ENCODE measurements at regions not wholly inside any gene's neighbourhood (a gene's known extent, or its start where the extent isn't known, plus 50 kb on each side); places are given as distances from the start of the nearest gene placed in this dataset.

DNA sequence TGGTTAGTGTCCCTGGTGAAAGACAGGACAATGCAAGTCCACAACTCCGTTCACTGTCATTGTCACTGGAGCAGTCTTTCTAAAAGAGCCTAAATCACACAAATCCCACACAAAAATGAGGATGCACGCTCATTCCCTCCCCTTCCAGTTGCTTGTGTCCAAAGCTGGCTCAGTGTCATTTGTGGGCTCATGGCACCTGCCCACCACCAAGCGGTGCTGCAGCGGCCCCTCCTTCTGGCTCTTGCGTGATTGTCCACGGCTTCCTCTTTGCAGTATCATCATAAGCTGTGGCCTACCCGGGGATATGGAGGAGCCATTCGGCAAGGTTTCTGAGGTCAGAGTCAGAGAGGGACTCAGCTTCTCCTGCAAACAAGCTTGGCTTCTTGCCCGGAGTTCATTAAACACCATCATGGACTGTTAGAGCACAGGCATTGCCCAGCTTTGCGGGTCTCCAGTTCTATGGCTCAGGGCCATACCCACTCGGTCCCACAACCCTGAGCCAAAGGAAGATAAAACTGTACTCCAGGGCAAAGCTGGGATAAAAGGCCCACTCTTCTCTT lies 179.4 kb upstream of the AGAP1 start:
- no peaks in the 10 kb centered on the region for H3K9me3 ChIP-seq
- ATAC-seq (no peak), DNase-seq (no peak)
- H3K4me1 ChIP-seq = no peaks in the 10 kb centered on the region
- no peak overlapping the region for H3K4me3 ChIP-seq
- H3K36me3 ChIP-seq = no peaks in the 10 kb centered on the region
- no peak overlapping the region for H3K27ac ChIP-seq
- TF ChIP-seq CTCF (IDR thresholded peaks at IDR 0.05) = no peak
- no peaks in the 10 kb centered on the region for H3K27me3 ChIP-seq (ENCODE audit: low read depth)
- intact Hi-C loops (cut with DNase I) = no loop called here

- ATAC-seq (peak; percentile 54 to 70), DNase-seq (no peak)
- TF ChIP-seq CTCF (IDR thresholded peaks at IDR 0.05) = no peak
- Histone ChIP-seq H3K4me3 (no peak overlapping the region), H3K36me3 (no peaks in the 10 kb centered on the region), H3K9me3 (no peaks in the 10 kb centered on the region), H3K27ac (no peak overlapping the region), H3K27me3 (ENCODE audit: low read depth) (no peaks in the 10 kb centered on the region), H3K4me1 (no peaks in the 10 kb centered on the region)
- intact Hi-C loops (cut with DNase I) = no loop called here
Observed at GRCh38 chr2:235319095-235319494, 174.7 kb upstream of the AGAP1 start.

DNA sequence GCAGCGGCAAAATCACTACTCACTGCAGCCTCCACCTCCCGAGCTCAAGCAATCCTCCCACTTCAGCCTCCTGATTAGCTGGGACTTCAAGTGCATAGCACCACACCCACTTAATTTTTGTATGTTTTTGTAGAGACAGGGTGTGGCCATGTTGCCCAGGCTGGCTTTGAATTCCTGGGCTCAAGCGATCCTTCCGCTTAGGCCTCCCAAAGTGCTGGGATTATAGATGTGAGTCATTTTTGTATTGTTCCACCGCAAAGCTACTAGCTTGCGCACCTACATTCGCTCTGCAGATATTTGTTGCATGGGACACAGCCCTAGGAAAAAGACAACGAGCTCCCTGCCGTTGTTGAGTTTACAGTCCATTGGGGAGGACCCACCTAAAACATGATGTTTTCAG lies 173.5 kb upstream of the AGAP1 start:
- Histone ChIP-seq H3K4me3 (no peak overlapping the region), H3K27me3 (ENCODE audit: low read depth) (no peaks in the 10 kb centered on the region), H3K4me1 (no peaks in the 10 kb centered on the region), H3K27ac (no peak overlapping the region), H3K9me3 (no peaks in the 10 kb centered on the region), H3K36me3 (no peaks in the 10 kb centered on the region)
- ATAC-seq (no peak), DNase-seq (no peak)
- TF ChIP-seq CTCF (IDR thresholded peaks at IDR 0.05) = no peak
- intact Hi-C loops (cut with DNase I) = no loop called here

DNA sequence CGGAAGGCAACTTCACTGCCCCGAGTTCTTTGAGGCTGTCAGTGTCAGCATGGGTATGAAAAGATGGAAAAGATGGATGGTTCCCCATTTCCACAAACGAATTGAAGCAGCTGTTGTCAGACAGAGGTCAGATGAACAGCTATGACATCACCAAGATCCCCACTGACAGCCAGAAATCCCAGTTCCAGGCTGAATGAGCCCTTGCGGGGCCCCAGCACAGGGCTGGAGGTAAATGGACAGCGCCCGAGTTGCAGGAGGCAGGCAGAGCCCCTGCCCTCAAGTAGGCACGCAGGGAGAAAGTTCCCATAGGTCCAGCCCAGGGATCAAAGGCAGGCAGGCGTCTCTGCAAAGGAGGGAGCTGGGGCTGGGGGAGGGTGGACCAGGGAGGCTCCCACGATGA lies 169.5 kb upstream of the AGAP1 start:
- no peaks in the 10 kb centered on the region for H3K9me3 ChIP-seq
- no peaks in the 10 kb centered on the region for H3K27me3 ChIP-seq (ENCODE audit: low read depth)
- intact Hi-C loops (cut with DNase I) = no loop called here
- DNase-seq = no peak
- no peak for ATAC-seq
- no peak overlapping the region for H3K27ac ChIP-seq
- no peak overlapping the region for H3K4me3 ChIP-seq
- TF ChIP-seq CTCF (IDR thresholded peaks at IDR 0.05) = no peak
- H3K4me1 ChIP-seq = no peaks in the 10 kb centered on the region
- no peaks in the 10 kb centered on the region for H3K36me3 ChIP-seq

DNA sequence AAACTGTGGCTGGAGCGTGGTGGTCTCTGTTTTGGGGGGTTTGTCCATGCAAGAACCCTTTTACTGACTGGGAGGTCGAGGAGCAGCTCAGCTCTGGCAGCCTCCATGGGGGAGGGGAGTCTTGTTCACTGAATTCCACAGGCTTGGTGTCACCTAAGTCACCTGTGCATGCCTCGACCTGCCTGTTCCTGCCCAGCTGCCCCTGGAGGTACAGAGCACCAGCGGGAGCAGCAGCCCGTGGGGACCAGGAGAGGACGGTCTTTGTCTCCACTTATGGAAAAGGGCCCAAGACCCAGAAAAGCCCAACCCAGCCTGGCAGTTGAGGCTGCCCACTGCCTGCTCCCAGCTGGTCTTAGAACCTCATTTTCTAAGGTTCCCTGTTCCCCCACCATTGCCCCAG lies 168.7 kb upstream of the AGAP1 start:
- DNase-seq = no peak
- H3K27me3 ChIP-seq (ENCODE audit: low read depth) = no peaks in the 10 kb centered on the region
- H3K9me3 ChIP-seq = no peaks in the 10 kb centered on the region
- H3K27ac ChIP-seq = no peak overlapping the region
- no peak for TF ChIP-seq CTCF (IDR thresholded peaks at IDR 0.05)
- no peaks in the 10 kb centered on the region for H3K36me3 ChIP-seq
- no peaks in the 10 kb centered on the region for H3K4me1 ChIP-seq
- intact Hi-C loops (cut with DNase I) = no loop called here
- H3K4me3 ChIP-seq = no peak overlapping the region
- peak in 1 of 2 donors; percentile 37 for ATAC-seq

GRCh38 chr2:235328991-235329390 lies 164.9 kb upstream of the AGAP1 start:
- Histone ChIP-seq H3K9me3 (no peaks in the 10 kb centered on the region), H3K4me1 (no peaks in the 10 kb centered on the region), H3K27ac (no peak overlapping the region), H3K4me3 (no peak overlapping the region), H3K27me3 (ENCODE audit: low read depth) (no peaks in the 10 kb centered on the region), H3K36me3 (no peaks in the 10 kb centered on the region)
- DNase-seq (no peak), ATAC-seq (no peak)
- intact Hi-C loops (cut with DNase I) = no loop called here
- no peak for TF ChIP-seq CTCF (IDR thresholded peaks at IDR 0.05)
